Neural cell (in vitro differentiated cells): ENCODE measurements at regions not wholly inside any gene's neighbourhood (a gene's known extent, or its start where the extent isn't known, plus 50 kb on each side); places are given as distances from the start of the nearest gene placed in this dataset.

ENCODE experiments used
- EP300 ChIP-seq: fragments of 450-650 bp; conservative IDR thresholded peaks from 2 replicates; pipeline ENCODE4 v1.6.1; 2014; ENCODE audit warnings: antibody characterized with exemption, mild to moderate bottlenecking, moderate library complexity; ENCODE audit not compliant: poor library complexity, severe bottlenecking
- EZH2 ChIP-seq: fragments of 200-600, 300-800 bp; shearing (Covaris generic), sonication (generic); IDR thresholded peaks from 2 replicates; pipeline ENCODE4 v1.6.1; 2014; ENCODE audit warnings: antibody characterized with exemption, low read length, borderline replicate concordance, mild to moderate bottlenecking; ENCODE audit not compliant: insufficient read depth, poor library complexity, severe bottlenecking
- POLR2AphosphoS5 ChIP-seq: IDR thresholded peaks from 2 replicates; pipeline ENCODE4 v1.6.1; 2012
- RAD21 ChIP-seq: fragments of 450-650 bp; conservative IDR thresholded peaks from 2 replicates; pipeline ENCODE4 v1.6.1; 2014; ENCODE audit warnings: antibody characterized with exemption, mild to moderate bottlenecking, moderate library complexity
- SMC3 ChIP-seq: fragments of 450-650 bp; conservative IDR thresholded peaks from 2 replicates; pipeline ENCODE4 v1.6.1; 2014; ENCODE audit warnings: antibody characterized with exemption, mild to moderate bottlenecking, moderate library complexity; ENCODE audit not compliant: poor library complexity
- TF ChIP-seq, protein P1 (sequence below): fragments of 450-650 bp; IDR thresholded peaks from 2 replicates; pipeline ENCODE4 v1.5.1; 2014; ENCODE audit warnings: antibody characterized with exemption, mild to moderate bottlenecking, moderate library complexity; ENCODE audit not compliant: poor library complexity, severe bottlenecking
- TF ChIP-seq, protein P2 (sequence below): IDR thresholded peaks from 2 replicates; pipeline ENCODE4 v1.6.1; 2012; ENCODE audit warnings: borderline replicate concordance

DNA sequence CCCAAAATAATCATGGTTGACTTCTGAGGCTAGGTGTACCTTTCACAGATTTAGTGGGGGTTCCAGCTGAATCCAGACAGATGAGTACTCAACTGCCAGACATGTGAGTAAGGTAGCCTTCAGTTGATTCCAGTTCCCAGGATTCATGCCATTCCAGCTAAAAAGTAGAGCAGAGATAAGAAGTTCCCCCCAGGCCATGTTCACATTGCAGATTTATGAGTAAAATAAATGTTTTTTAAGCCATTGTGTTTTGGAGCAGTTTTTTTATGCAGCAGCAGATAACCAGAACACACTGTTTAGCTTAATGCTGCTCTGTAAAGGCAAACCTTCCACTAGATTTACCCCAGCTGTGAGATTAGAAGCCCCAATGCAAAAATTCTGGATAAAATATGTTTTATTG is 245.0 kb downstream of the RFPL4B start:
- TF ChIP-seq POLR2AphosphoS5 (no peak), EP300 (no peak), RAD21 (no peak), SMC3 (no peak), EZH2 (no peak)
- TF ChIP-seq, protein P1, sequence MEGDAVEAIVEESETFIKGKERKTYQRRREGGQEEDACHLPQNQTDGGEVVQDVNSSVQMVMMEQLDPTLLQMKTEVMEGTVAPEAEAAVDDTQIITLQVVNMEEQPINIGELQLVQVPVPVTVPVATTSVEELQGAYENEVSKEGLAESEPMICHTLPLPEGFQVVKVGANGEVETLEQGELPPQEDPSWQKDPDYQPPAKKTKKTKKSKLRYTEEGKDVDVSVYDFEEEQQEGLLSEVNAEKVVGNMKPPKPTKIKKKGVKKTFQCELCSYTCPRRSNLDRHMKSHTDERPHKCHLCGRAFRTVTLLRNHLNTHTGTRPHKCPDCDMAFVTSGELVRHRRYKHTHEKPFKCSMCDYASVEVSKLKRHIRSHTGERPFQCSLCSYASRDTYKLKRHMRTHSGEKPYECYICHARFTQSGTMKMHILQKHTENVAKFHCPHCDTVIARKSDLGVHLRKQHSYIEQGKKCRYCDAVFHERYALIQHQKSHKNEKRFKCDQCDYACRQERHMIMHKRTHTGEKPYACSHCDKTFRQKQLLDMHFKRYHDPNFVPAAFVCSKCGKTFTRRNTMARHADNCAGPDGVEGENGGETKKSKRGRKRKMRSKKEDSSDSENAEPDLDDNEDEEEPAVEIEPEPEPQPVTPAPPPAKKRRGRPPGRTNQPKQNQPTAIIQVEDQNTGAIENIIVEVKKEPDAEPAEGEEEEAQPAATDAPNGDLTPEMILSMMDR: no peak
- TF ChIP-seq, protein P2, sequence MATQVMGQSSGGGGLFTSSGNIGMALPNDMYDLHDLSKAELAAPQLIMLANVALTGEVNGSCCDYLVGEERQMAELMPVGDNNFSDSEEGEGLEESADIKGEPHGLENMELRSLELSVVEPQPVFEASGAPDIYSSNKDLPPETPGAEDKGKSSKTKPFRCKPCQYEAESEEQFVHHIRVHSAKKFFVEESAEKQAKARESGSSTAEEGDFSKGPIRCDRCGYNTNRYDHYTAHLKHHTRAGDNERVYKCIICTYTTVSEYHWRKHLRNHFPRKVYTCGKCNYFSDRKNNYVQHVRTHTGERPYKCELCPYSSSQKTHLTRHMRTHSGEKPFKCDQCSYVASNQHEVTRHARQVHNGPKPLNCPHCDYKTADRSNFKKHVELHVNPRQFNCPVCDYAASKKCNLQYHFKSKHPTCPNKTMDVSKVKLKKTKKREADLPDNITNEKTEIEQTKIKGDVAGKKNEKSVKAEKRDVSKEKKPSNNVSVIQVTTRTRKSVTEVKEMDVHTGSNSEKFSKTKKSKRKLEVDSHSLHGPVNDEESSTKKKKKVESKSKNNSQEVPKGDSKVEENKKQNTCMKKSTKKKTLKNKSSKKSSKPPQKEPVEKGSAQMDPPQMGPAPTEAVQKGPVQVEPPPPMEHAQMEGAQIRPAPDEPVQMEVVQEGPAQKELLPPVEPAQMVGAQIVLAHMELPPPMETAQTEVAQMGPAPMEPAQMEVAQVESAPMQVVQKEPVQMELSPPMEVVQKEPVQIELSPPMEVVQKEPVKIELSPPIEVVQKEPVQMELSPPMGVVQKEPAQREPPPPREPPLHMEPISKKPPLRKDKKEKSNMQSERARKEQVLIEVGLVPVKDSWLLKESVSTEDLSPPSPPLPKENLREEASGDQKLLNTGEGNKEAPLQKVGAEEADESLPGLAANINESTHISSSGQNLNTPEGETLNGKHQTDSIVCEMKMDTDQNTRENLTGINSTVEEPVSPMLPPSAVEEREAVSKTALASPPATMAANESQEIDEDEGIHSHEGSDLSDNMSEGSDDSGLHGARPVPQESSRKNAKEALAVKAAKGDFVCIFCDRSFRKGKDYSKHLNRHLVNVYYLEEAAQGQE: no peak
